ENCODE measurements at regions not wholly inside any gene's neighbourhood (a gene's known extent, or its start where the extent isn't known, plus 50 kb on each side); places are given as distances from the start of the nearest gene placed in this dataset.
"Not testable (repeated sequence)": the region's sequence is repeated elsewhere in the genome, so short reads cannot be mapped to it uniquely, and the experiment has no call there.

GRCh38 chr7:49583440-49583839 is 190.0 kb upstream of the VWC2 start:
- no peaks in the 10 kb centered on the region for H3K36me3 ChIP-seq
- H3K9me3 ChIP-seq: no peaks in the 10 kb centered on the region
- no peak overlapping the region for H3K27ac ChIP-seq
- no peak for ATAC-seq
- TF ChIP-seq CTCF (IDR thresholded peaks at IDR 0.05): no peak
- DNase-seq: no peak
- H3K4me1 ChIP-seq: no peaks in the 10 kb centered on the region
- intact Hi-C loops (cut with DNase I): no loop called here
- H3K4me3 ChIP-seq: no peak overlapping the region
- no peaks in the 10 kb centered on the region for H3K27me3 ChIP-seq

DNA sequence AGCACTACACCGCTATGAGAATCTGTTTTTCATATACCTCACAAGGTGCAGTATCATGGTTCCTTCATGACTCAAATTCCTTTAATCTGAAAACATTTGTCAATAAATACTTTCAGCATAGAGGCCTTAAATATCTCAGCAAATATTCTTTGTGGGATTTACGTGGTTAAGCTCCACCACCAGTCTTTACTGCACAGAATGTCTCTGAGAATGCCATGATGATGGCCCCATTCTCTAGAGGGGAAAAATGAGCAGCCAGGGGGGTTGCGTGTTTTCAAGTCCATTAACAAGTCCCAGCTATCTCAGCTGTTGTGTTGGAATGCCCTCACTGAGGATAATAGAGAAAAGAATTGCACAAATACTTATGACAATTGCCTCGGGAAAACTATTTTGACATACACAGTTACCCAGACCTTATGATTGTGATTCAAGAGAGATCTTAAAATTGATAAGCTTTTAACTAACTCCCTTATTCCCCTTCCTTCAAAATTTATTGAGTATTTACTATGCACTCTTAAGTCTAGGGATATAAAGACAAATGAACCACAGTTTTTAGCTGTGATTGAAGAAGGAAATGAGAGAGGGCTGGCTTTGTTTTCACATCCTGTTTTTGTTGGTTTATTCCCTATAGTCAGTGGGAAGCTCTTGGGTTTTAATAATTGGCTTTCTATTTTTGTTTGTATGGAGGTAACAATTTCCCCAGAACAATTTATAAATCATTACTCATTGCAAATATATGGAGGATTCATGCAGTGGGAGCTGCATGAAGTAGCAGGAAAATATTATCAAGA is 176.5 kb upstream of the VWC2 start:
- no peaks in the 10 kb centered on the region for H3K9me3 ChIP-seq
- intact Hi-C loops (cut with DNase I): no loop called here
- DNase-seq: no peak
- H3K27me3 ChIP-seq: no peaks in the 10 kb centered on the region
- TF ChIP-seq CTCF (IDR thresholded peaks at IDR 0.05): no peak
- no peak for ATAC-seq
- no peaks in the 10 kb centered on the region for H3K4me1 ChIP-seq
- no peak overlapping the region for H3K4me3 ChIP-seq
- H3K36me3 ChIP-seq: no peaks in the 10 kb centered on the region
- no peak overlapping the region for H3K27ac ChIP-seq

- no peaks in the 10 kb centered on the region for H3K27me3 ChIP-seq
Observed at GRCh38 chr7:49597805-49598204, 175.6 kb upstream of the VWC2 start.

GRCh38 chr7:49611951-49612350 is 161.5 kb upstream of the VWC2 start:
- H3K9me3 ChIP-seq: no peaks in the 10 kb centered on the region
- H3K4me1 ChIP-seq: no peaks in the 10 kb centered on the region
- DNase-seq (no peak), ATAC-seq (no peak)
- intact Hi-C loops (cut with DNase I): no loop called here
- H3K36me3 ChIP-seq: no peaks in the 10 kb centered on the region
- no peak overlapping the region for H3K27ac ChIP-seq
- no peaks in the 10 kb centered on the region for H3K27me3 ChIP-seq
- TF ChIP-seq CTCF (IDR thresholded peaks at IDR 0.05): no peak
- no peak overlapping the region for H3K4me3 ChIP-seq

More at GRCh38 chr7:49597805-49598204, 175.6 kb upstream of the VWC2 start:
- H3K36me3 ChIP-seq: no peaks in the 10 kb centered on the region
- H3K27ac ChIP-seq: no peak overlapping the region
- H3K4me1 ChIP-seq: no peaks in the 10 kb centered on the region
- H3K9me3 ChIP-seq: no peaks in the 10 kb centered on the region
- no peak for TF ChIP-seq CTCF (IDR thresholded peaks at IDR 0.05)
- ATAC-seq: peak; percentile 74
- no peak for DNase-seq
- intact Hi-C loops (cut with DNase I): no loop called here
- H3K4me3 ChIP-seq: no peak overlapping the region

GRCh38 chr7:49613759-49614158 is 159.7 kb upstream of the VWC2 start:
- no peaks in the 10 kb centered on the region for H3K9me3 ChIP-seq
- no peak for DNase-seq
- no peak for TF ChIP-seq CTCF (IDR thresholded peaks at IDR 0.05)
- no peaks in the 10 kb centered on the region for H3K27me3 ChIP-seq
- no peak overlapping the region for H3K4me3 ChIP-seq
- H3K36me3 ChIP-seq: no peaks in the 10 kb centered on the region
- no peaks in the 10 kb centered on the region for H3K4me1 ChIP-seq
- no peak overlapping the region for H3K27ac ChIP-seq
- ATAC-seq: no peak
- intact Hi-C loops (cut with DNase I): no loop called here

GRCh38 chr7:49614974-49615373 is 158.5 kb upstream of the VWC2 start:
- DNase-seq; H3K36me3 ChIP-seq; H3K4me3 ChIP-seq; H3K27me3 ChIP-seq; intact Hi-C loops (cut with DNase I); H3K4me1 ChIP-seq; H3K9me3 ChIP-seq; ATAC-seq; H3K27ac ChIP-seq: not testable (repeated sequence)

Measured in upper lobe of right lung (tissue), 1 donor.